ENCODE measurements at regions not wholly inside any gene's neighbourhood (a gene's known extent, or its start where the extent isn't known, plus 50 kb on each side); places are given as distances from the start of the nearest gene placed in this dataset.

- TF ChIP-seq EZH2 (IDR thresholded peaks at IDR 0.05; ENCODE audit: insufficient read depth, poor library complexity, severe bottlenecking) (no peak), EZH2phosphoT487 (IDR thresholded peaks at IDR 0.05; ENCODE audit: insufficient read depth, low read depth) (no peak)
Measured at GRCh38 chr2:13143451-13143850, 426.7 kb downstream of the TRIB2 start.

All from GM23248 (cell line).